Right cardiac atrium (tissue), 5 donors: ENCODE measurements at regions not wholly inside any gene's neighbourhood (a gene's known extent, or its start where the extent isn't known, plus 50 kb on each side); places are given as distances from the start of the nearest gene placed in this dataset.

Experiments
- ATAC-seq, 2 donors: fragments of 200-7000 bp; cut with Tn5 transposase; one replicate each; pipeline versions ENCODE4 v1.8.0 to v1.9.1; 2020; ENCODE audit warnings: moderate library complexity in 2 of 2, mild to moderate bottlenecking in 1 of 2
- DNase-seq, 3 donors: peaks; one replicate each; pipeline ENCODE4 v3.0.0-alpha.2; 2020
- H3K27ac ChIP-seq: one replicate; pipeline ENCODE4 v1.5.1; 2013; ENCODE audit warnings: mild to moderate bottlenecking, low read length, control low read depth, moderate library complexity
- H3K27me3 ChIP-seq: one replicate; pipeline ENCODE4 v1.6.1; 2013; ENCODE audit not compliant: control insufficient read depth, insufficient read depth
- H3K4me1 ChIP-seq: one replicate; pipeline ENCODE4 v1.6.1; 2013; ENCODE audit warnings: low read length; ENCODE audit not compliant: control insufficient read depth, insufficient read depth
- H3K4me3 ChIP-seq: one replicate; pipeline ENCODE4 v1.5.1; 2013; ENCODE audit warnings: low read length, control low read depth
- H3K9me3 ChIP-seq: one replicate; pipeline ENCODE4 v1.6.1; 2013; ENCODE audit warnings: low read length; ENCODE audit not compliant: control insufficient read depth
- WGBS: extraction: QIAGEN DNeasy Blood & Tissue Kit; methylation state at CpG from one replicate; pipeline ENCODE4 v1.1.7; 2013; 5-methylcytosine and 5-hydroxymethylcytosine counted together
- intact Hi-C, 4 donors: fragments of 100-400 bp; cut with DNase I; formaldehyde crosslinking; loops; one replicate each; pipeline versions ENCODE4 v1.11.0 to v1.14.0; 2022 to 2023
- donor health status: healthy with polysubstance abuse.
- donor health status: DM: no; HTN: yes; CAD: no.
- donor health status: DM: no; HTN: no; CAD: no.
- donor health status: DM: no; HTN: yes; CAD: no; lungs with severe emphysema.
- donor health status: DM: yes; HTN: yes; CAD: no.

DNA sequence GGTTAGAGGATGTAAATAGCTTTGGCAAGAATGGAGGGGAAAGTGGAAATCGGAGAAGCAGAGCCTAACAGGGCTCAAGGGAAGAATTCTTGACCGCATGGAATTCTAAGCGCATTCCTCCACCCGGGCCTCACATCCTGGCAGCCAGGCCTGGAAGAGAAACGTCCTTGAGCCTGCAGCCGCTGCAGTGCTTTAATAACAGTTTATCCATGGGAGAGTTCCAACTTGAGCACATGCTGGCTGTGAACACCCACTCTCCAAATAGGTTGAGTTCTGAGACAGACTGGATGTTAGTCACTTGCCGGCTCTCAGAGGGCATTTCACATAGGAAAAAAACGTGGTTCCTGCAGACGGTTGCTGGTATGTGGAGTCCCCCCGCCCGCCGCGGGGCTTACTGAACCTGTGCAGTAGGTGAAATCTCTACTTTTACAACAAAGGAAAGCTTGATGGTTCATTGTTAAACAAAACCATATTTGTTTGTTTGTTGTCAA, 61.4 kb upstream of the STEAP1B start:
- ATAC-seq (peak; percentile 82 to 89), DNase-seq (peak; percentile 83 to 93 (median 89))
- peaks cover 18% of the 10 kb centered on the region for H3K4me1 ChIP-seq
- no peaks in the 10 kb centered on the region for H3K27me3 ChIP-seq
- peak overlapping the region; percentile 81 for H3K27ac ChIP-seq
- no peak overlapping the region for H3K4me3 ChIP-seq
- no peaks in the 10 kb centered on the region for H3K9me3 ChIP-seq
- intact Hi-C loops: loop anchor here (5.0 to 10.0 kb wide), 2 partner anchors 163 to 166 kb away; partner anchors contain the start of gene IL6 (in 4 of the 4)
- WGBS: 12% methylated on average over 13 of the region's 13 CpGs

DNA sequence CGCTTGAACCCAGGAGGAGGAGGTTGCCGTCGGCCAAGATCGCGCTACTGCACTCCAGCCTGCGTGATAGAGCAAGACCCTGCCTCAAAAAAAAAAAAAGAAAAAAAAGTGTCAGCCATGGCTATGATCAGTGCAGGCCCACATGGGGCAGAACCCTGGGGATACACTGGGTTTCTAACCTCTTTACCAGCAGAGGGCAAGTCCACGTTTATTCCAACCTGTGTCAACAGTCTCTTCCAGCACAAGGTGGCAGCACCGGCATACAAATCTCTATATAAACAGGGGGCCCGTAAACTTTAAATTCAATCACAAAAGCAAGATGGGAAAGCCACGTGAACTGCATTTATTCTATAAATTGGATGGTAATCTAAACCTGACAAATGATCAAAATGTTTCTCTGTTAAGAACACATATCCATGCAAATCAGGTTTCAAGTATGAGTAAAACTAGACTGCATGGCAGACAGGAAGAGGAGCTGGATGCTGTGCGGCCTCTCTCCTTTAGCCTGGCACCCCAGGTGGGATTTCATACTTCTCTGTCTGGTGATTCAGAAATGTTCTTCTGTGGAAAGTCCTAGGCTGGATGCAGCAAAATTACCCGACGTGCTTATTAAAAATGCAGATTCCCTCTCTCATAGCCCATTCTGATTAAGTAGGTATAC, 60.0 kb upstream of the STEAP1B start:
- Histone ChIP-seq H3K4me1 (peaks cover 12% of the 10 kb centered on the region), H3K4me3 (no peak overlapping the region), H3K27me3 (no peaks in the 10 kb centered on the region), H3K9me3 (no peaks in the 10 kb centered on the region), H3K27ac (no peak overlapping the region)
- ATAC-seq: peak; percentile 75 to 76
- 40% methylated on average over 13 of the region's 13 CpGs for WGBS
- intact Hi-C loops: loop anchor here (5.0 to 10.0 kb wide), 4 partner anchors 165 to 497 kb away; partner anchors contain the start of gene IL6 (in 4 of the 4)
- peak; percentile 72 to 87 (median 76) for DNase-seq

DNA sequence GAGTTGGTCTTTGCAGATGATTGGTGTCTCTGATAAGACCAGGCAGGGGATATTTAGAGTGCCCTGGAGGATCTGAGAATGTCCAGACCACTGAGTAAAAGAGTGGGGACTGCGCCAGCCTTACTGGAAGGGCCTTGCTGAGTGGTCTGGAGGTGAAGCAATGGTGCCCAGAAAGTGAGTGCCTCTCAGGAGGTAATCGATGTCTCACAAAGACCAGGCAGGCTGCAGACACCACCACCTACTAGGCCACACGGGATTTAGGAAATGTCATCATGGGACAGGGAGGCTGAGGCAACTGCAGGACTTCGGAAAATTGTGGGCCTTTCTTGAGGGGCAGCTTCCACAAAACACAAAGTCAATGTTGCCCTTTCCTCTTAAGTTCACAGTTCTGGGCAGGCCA, 57.2 kb upstream of the STEAP1B start:
- Histone ChIP-seq H3K27me3 (no peaks in the 10 kb centered on the region), H3K27ac (no peak overlapping the region), H3K4me3 (no peak overlapping the region), H3K4me1 (peaks cover 2% of the 10 kb centered on the region), H3K9me3 (no peaks in the 10 kb centered on the region)
- WGBS: 93% methylated on average over 4 of the region's 4 CpGs
- DNase-seq (no peak), ATAC-seq (no peak)
- intact Hi-C loops: loop anchor here in 3 of 4 donors (5.0 to 10.0 kb wide), 2 partner anchors 498 to 500 kb away; no protein-coding TSS in a partner anchor

DNA sequence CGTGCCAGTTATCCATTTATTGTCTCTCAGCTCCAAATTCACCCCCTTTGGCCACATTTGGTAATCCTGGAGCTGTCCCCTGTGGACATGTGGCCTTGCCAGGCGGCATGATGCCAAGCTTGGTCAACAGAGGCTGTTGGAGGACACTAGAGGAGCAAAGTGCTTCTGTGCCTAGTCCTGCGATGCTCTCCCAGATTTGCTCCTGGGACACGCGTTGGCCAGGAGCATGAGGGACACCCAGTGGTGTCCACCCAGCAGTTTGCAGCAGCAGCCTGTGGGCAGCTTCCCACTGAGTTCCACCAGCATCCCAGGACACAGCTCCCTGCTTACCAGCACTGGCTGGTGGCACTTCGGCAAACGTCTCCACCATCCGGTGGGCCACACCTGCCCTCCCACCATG, 55.5 kb upstream of the STEAP1B start:
- Histone ChIP-seq H3K4me3 (no peak overlapping the region), H3K27ac (no peak overlapping the region), H3K4me1 (no peaks in the 10 kb centered on the region), H3K9me3 (no peaks in the 10 kb centered on the region), H3K27me3 (no peaks in the 10 kb centered on the region)
- 89% methylated on average over 8 of the region's 8 CpGs for WGBS
- ATAC-seq: no peak
- intact Hi-C loops: loop anchor here in 3 of 4 donors (5.0 to 10.0 kb wide), 2 partner anchors 499 to 502 kb away; no protein-coding TSS in a partner anchor
- peak in 1 of 3 donors; percentile 18 for DNase-seq

DNA sequence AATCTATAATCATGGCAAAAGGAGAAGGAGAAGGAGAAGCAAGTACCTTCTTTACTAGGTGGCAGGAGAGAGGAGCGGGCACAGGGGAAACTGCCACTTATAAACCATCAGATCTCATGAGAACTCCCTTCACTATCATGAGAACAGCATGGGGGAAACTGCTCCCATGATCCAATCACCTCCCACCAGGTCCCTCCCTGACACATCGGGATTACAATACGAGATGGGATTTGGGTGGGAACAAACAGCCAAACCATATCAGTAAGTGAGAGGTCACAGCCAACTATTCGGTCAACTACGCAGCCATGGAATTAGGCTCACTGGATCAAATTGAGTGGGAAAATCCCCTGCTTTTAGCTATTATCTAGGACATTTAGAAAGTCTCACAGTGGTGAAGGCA, 54.2 kb upstream of the STEAP1B start:
- DNase-seq (no peak), ATAC-seq (no peak)
- WGBS: 76% methylated on average over 5 of the region's 5 CpGs
- intact Hi-C loops: loop anchor here in 1 of 4 donors (10.0 kb wide), 1 partner anchor 501 kb away; no protein-coding TSS in a partner anchor
- Histone ChIP-seq H3K27me3 (no peaks in the 10 kb centered on the region), H3K9me3 (no peaks in the 10 kb centered on the region), H3K4me3 (no peak overlapping the region), H3K27ac (no peak overlapping the region), H3K4me1 (peaks cover 2% of the 10 kb centered on the region)

DNA sequence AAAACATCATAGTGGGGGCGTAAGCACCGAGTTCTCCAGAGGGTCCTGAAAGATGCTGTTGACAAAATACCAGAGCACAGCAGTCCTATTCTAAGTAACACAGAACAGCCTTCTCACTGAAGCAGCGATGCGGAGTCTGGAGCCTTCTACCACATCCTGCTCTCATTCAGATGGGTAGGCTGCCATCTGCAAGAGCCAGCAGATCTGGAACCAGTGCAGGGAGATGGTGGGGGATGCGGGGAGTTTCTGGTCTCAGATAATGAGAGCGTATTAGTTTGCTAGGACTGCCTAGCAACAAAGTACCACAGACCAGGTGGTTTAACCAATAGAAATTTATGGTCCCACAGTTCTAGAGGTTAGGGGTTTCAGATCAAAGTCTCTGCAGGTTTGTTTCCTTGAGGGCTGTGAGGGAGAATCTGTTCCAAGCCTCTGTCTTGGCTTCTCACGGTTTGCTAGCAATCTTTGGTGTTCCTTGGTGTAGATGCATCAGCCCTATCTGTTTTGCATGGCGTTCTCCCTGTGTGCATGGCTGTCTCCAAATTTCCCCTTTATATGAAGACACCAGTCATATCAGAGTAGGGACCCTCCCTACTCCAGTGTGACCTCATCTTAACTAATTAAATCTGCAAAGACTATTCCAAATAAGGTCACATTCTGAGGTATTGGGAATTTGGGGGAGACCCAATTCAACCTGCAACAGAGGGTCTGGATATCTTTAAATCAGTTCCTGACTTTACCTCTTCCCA, 52.0 kb upstream of the STEAP1B start:
- no peak for DNase-seq
- Histone ChIP-seq H3K27me3 (no peaks in the 10 kb centered on the region), H3K4me1 (peaks cover 2% of the 10 kb centered on the region), H3K27ac (no peak overlapping the region), H3K9me3 (no peaks in the 10 kb centered on the region), H3K4me3 (no peak overlapping the region)
- no peak for ATAC-seq
- WGBS: 91% methylated on average over 8 of the region's 8 CpGs
- intact Hi-C loops: loop anchor here in 1 of 4 donors (10.0 kb wide), 1 partner anchor 503 kb away; no protein-coding TSS in a partner anchor

DNA sequence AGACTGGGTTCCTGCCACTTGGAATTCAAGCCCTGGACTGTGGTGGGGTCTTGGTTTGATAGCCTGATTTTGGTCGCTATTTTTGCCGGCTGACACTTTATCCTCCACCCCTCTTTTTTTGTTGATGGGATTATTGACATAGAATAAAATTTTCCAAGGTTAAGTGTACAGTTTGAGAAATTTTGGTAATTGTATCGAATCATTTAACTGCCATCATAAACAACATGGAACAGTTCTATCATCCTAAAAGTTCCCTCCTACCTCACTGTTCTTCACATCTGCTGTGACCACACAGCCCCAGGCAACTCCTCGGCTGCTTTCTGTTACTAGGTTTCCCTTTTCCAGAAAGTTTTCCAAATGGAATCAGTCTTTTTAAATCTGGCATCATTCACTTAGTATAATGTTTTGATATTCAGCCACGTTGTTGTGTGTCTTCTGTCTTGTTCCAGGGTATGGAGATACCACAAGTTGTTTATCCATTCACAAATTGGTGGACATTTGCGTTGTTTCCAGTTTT, 50.6 kb upstream of the STEAP1B start:
- peaks cover 2% of the 10 kb centered on the region for H3K4me1 ChIP-seq
- no peaks in the 10 kb centered on the region for H3K9me3 ChIP-seq
- no peaks in the 10 kb centered on the region for H3K27me3 ChIP-seq
- H3K4me3 ChIP-seq: peak overlapping the region; percentile 31
- 45% methylated on average over 6 of the region's 6 CpGs for WGBS
- ATAC-seq (no peak), DNase-seq (no peak)
- intact Hi-C loops: loop anchor here in 1 of 4 donors (10.0 kb wide), 1 partner anchor 504 kb away; no protein-coding TSS in a partner anchor
- H3K27ac ChIP-seq: no peak overlapping the region

DNA sequence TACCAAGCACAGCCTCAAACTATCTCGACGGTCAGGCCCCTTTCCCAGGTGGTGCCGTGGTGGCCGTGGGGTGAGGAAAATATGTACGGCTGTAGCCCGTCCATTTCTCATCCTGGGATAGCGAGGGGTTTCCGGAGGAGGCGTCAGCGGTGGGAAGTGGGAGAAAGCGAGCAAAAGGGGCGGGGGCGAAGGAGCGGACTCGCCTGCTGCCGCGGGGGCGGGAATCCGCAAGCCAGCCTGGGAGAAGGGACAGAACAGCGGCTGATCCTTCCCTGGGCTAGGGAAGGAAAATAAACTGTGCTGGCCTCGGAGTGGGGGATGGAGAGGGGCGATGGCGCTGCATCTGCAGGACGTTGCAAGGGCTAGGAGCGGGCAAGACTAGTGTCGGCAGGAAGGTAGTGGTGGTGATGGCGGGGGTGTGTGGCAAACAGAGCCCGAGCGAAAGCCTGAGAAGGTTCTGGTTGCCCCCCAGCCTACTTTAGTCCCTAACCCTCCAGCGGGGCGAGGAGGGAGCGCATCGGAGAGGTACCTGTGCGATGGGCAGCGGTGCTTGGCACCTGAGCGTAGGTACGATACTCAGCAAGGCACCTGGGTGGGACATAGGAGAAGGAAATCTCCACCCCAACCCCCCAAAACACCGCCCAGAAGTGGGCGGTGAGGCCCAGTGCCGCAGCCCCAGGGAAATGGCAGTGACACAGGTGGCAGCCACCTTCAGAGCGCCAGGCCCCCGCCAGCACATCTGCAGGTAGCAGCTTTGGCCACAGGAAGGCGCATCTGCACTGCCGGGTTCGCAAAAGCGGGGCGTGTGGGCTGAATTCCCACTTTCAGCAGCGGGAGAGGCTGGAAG, 49.9 kb upstream of the STEAP1B start:
- DNase-seq: peak in 1 of 3 donors; percentile 60
- H3K27ac ChIP-seq: no peak overlapping the region
- no peaks in the 10 kb centered on the region for H3K9me3 ChIP-seq
- ATAC-seq: peak; percentile 36 to 46
- H3K27me3 ChIP-seq: no peaks in the 10 kb centered on the region
- H3K4me3 ChIP-seq: peak overlapping the region; percentile 31
- 3% methylated on average over 48 of the region's 48 CpGs for WGBS
- H3K4me1 ChIP-seq: peaks cover 2% of the 10 kb centered on the region
- intact Hi-C loops: loop anchor here in 1 of 4 donors (10.0 kb wide), 1 partner anchor 505 kb away; no protein-coding TSS in a partner anchor
